Osteoblast (primary cell): ENCODE measurements at regions not wholly inside any gene's neighbourhood (a gene's known extent, or its start where the extent isn't known, plus 50 kb on each side); places are given as distances from the start of the nearest gene placed in this dataset.
A peak's percentile ranks its signal among the peaks of the same experiment; 100 is the strongest.

ENCODE experiments used
- DNase-seq: peaks from one replicate; pipeline ENCODE4 v3.0.0; 2011; ENCODE audit warnings: low spot score, mixed read lengths; ENCODE audit not compliant: insufficient read length; ENCODE audit errors: missing footprints
- H2AFZ ChIP-seq: 2 replicates; pipeline ENCODE4 v1.6.0; 2011; ENCODE audit warnings: mild to moderate bottlenecking, low read length
- H3K27ac ChIP-seq: 2 replicates; pipeline ENCODE4 v1.5.1; 2011; ENCODE audit warnings: mild to moderate bottlenecking, low read depth, low read length, moderate library complexity
- H3K27me3 ChIP-seq: 2 replicates; pipeline ENCODE4 v1.6.0; 2012; ENCODE audit warnings: mild to moderate bottlenecking, control low read depth, inconsistent platforms, low read length, moderate library complexity; ENCODE audit not compliant: insufficient read depth
- H3K36me3 ChIP-seq: 2 replicates; pipeline ENCODE4 v1.5.1; 2011; ENCODE audit warnings: mild to moderate bottlenecking, low read length, control low read depth, moderate library complexity; ENCODE audit not compliant: insufficient read depth
- H3K4me1 ChIP-seq: 2 replicates; pipeline ENCODE4 v1.5.1; 2011; ENCODE audit warnings: mild to moderate bottlenecking, low read length, control low read depth, moderate library complexity; ENCODE audit not compliant: insufficient read depth
- H3K4me2 ChIP-seq: 2 replicates; pipeline ENCODE4 v1.6.0; 2011; ENCODE audit warnings: mild to moderate bottlenecking, low read length; ENCODE audit not compliant: insufficient read depth
- H3K4me3 ChIP-seq: fragments of 200-600 bp; sonication (generic); 3 replicates; pipeline ENCODE4 v1.5.1; 2012; ENCODE audit warnings: mild to moderate bottlenecking, low read length, inconsistent platforms; ENCODE audit not compliant: insufficient read depth
- H3K79me2 ChIP-seq: 2 replicates; pipeline ENCODE4 v1.6.0; 2012; ENCODE audit warnings: mild to moderate bottlenecking, low read length, control low read depth, inconsistent platforms; ENCODE audit not compliant: insufficient read depth
- H3K9me3 ChIP-seq: 2 replicates; pipeline ENCODE4 v1.5.1; 2011; ENCODE audit warnings: low read depth, low read length, control low read depth
- H4K20me1 ChIP-seq: 2 replicates; pipeline ENCODE4 v1.6.0; 2012; ENCODE audit warnings: mild to moderate bottlenecking, low read length, control low read depth; ENCODE audit not compliant: insufficient read depth
- CTCF ChIP-seq: IDR thresholded peaks from 2 replicates; pipeline ENCODE4 v1.5.1; 2011; ENCODE audit warnings: mild to moderate bottlenecking, low read depth, low read length, moderate library complexity; ENCODE audit errors: extremely low read depth

DNA sequence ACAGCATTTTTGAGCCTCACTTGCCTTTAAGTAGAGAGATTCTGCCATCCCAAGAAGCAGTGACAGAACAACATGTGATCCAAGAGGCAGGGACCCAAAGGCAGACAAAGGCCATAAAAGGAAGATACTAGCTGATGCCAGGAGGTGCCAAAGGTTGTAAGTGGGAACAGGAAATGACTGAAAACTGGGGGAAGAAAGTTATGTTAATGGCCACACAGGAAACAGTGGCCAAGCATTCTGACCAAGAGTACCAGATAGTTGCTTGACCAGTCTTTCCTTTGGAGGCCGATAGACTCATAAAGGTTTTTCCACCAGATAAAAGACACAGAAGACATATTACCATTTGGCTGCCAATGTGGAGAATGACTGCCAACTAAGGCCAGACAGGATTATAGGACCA, 274.5 kb upstream of the PEX5L start:
- no peak overlapping the region for H3K4me2 ChIP-seq
- DNase-seq, result no peak
- H3K36me3 ChIP-seq, result no peaks in the 10 kb centered on the region
- H3K4me3 ChIP-seq, result no peak overlapping the region
- H2AFZ ChIP-seq, result peak overlapping the region; percentile 31
- no peaks in the 10 kb centered on the region for H3K9me3 ChIP-seq
- no peak for TF ChIP-seq CTCF
- no peaks in the 10 kb centered on the region for H3K79me2 ChIP-seq
- H3K27ac ChIP-seq, result no peak overlapping the region
- no peaks in the 10 kb centered on the region for H3K27me3 ChIP-seq
- no peaks in the 10 kb centered on the region for H3K4me1 ChIP-seq
- no peaks in the 10 kb centered on the region for H4K20me1 ChIP-seq

GRCh38 chr3:180316321-180316720, 279.6 kb upstream of the PEX5L start:
- no peaks in the 10 kb centered on the region for H3K27me3 ChIP-seq
- TF ChIP-seq CTCF, result no peak
- no peak overlapping the region for H3K4me2 ChIP-seq
- H3K79me2 ChIP-seq, result no peaks in the 10 kb centered on the region
- DNase-seq, result no peak
- peaks cover 9% of the 10 kb centered on the region for H3K4me1 ChIP-seq
- no peaks in the 10 kb centered on the region for H4K20me1 ChIP-seq
- H2AFZ ChIP-seq, result no peak overlapping the region
- no peak overlapping the region for H3K27ac ChIP-seq
- H3K36me3 ChIP-seq, result no peaks in the 10 kb centered on the region
- H3K4me3 ChIP-seq, result no peak overlapping the region
- H3K9me3 ChIP-seq, result no peaks in the 10 kb centered on the region

DNA sequence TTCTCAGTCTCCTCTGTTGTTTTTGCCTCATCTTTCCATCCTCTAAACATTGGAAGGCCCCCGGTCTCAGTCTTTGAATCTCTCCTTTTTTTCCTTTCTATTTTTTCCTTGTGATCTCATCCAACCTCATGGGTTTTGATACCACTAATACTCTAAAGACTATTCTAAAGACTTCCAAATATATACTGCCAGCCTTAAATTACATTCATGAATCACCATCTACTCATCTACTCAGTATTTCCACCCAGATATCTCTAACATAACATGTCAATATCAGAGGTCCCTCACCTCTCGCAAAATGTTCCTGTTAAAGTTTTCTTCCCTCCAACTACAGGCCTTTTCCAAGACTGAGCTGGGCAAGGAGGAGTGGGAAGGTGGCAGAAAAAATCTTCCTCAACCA, 282.5 kb upstream of the TTC14 start:
- no peaks in the 10 kb centered on the region for H3K9me3 ChIP-seq
- TF ChIP-seq CTCF, result no peak
- H3K27ac ChIP-seq, result no peak overlapping the region
- H3K79me2 ChIP-seq, result no peaks in the 10 kb centered on the region
- no peak overlapping the region for H3K4me3 ChIP-seq
- peak; percentile 54 for DNase-seq
- no peaks in the 10 kb centered on the region for H4K20me1 ChIP-seq
- H2AFZ ChIP-seq, result no peak overlapping the region
- peaks cover 9% of the 10 kb centered on the region for H3K4me1 ChIP-seq
- H3K4me2 ChIP-seq, result no peak overlapping the region
- no peaks in the 10 kb centered on the region for H3K27me3 ChIP-seq
- H3K36me3 ChIP-seq, result no peaks in the 10 kb centered on the region

- no peak overlapping the region for H2AFZ ChIP-seq
- H3K4me1 ChIP-seq, result peaks cover 9% of the 10 kb centered on the region
- no peak overlapping the region for H3K4me2 ChIP-seq
- no peaks in the 10 kb centered on the region for H3K79me2 ChIP-seq
- H3K4me3 ChIP-seq, result no peak overlapping the region
- H3K27me3 ChIP-seq, result no peaks in the 10 kb centered on the region
- no peak overlapping the region for H3K27ac ChIP-seq
- no peaks in the 10 kb centered on the region for H4K20me1 ChIP-seq
- H3K9me3 ChIP-seq, result no peaks in the 10 kb centered on the region
- no peak for TF ChIP-seq CTCF
- DNase-seq, result peak; percentile 42
- H3K36me3 ChIP-seq, result no peaks in the 10 kb centered on the region
Measured at GRCh38 chr3:180320631-180321030, 281.3 kb upstream of the TTC14 start.
